Left renal pelvis (tissue), 4 donors: ENCODE measurements at regions not wholly inside any gene's neighbourhood (a gene's known extent, or its start where the extent isn't known, plus 50 kb on each side); places are given as distances from the start of the nearest gene placed in this dataset.
"Not testable (repeated sequence)": the region's sequence is repeated elsewhere in the genome, so short reads cannot be mapped to it uniquely, and the experiment has no call there.

Experiments
- DNase-seq, 4 donors: peaks; one replicate each; pipeline ENCODE4 v3.0.0-alpha.2; 2013; ENCODE audit warnings: low read depth in 4 of 4, low spot score in 3 of 4

DNA sequence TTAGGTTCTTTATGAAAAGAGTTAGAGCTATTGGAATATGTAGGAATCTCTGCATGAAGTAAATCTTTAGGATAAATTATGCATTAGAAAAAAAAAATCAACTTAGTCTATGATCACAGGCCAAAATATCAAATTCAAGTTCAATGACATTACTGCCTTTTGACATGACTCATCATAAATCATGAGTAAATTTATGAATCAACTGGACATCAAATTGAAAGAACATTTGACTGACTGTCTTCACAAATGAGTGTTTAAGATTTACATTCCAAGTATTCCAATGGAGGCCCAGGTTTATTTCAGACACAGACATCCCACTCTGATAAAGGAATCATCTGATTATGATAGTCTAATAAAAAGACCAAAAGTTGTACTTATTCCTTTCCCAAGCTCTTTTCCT is 192.8 kb upstream of the TTC14 start:
- no peak for DNase-seq

DNA sequence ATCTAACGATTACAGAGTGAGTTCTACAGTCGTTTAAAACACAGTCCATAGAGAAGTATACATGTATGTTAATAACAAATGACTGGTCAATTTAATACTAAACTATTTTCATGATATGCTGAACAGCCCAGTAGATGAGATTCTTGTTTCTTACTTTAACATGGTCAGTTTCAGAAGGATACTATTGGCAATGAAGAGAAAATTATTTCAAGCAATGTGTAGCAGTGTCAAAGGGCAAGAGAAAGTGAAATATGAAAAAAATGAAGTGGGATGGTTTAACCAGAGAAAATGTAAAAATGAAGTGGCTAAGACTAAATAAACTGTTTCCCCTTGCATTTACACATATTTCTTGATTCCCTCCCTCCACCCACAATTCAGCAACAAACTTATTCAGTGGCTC is 192.1 kb upstream of the TTC14 start:
- DNase-seq = no peak

- no peak for DNase-seq
Measured at GRCh38 chr3:180414157-180414556, 187.8 kb upstream of the TTC14 start.

DNA sequence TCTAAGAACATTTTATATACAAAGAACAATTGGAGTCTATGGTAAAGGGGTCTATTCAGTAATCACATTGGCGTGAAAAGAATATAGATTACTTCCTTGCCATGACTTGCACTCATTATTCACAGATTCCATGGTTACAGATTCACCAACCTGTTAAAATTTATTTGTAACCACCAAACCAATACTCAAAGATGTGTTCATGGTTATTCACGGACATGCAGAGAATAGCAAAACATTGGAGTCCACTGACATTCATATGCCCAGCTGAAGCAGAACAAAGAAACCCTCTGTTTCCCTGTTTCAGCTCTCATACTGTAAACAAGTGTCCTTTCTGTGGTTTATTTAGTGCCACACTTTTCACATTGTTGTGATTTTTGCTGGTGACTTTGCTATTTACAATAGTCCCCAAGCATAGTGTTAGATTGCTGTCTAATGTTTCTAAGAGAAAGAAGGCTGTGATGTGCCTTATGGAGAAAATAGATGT is 185.8 kb upstream of the TTC14 start:
- no peak for DNase-seq

DNA sequence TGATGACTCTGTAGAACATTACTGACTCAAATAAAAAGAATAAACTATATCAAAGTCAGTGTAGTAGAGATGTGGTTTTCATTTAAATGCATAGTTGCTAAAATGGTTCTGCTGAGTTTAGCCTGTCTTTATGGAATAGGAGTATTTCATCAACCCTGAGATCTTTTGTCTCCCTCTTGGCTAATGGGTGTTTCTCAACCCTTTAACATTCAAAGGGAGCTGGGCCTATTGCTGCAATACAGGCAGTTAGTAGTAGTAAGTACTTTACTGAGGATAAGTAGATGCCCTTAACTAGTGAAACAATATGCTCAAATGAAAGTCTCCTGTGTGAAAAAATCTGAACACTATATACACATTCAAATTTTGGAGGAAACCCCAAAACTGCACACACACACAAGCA is 184.7 kb upstream of the TTC14 start:
- DNase-seq = no peak

- no peak for DNase-seq
Measured at GRCh38 chr3:180420016-180420415, 181.9 kb upstream of the TTC14 start.

GRCh38 chr3:180420804-180421203 is 181.2 kb upstream of the TTC14 start:
- DNase-seq = no peak

DNA sequence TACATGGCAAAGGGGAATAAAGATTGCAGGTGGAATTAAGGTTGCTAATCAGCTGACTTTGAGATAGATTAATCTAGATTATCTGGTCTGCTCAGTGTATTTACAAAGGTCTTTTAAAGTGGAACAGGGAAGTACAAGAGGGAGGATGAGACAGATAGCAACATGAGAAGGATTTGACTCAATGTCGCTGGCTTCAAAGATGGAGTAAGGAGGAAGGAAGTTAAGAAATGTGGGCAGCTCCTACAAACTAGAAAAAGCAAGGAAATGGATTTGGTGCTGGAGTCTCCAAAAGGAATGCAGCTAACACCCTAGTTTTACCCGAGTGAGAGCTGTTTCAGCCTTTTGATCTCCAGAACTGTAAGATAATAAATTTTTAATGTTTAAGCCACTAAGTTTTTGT is 180.7 kb upstream of the TTC14 start:
- DNase-seq = no peak

DNA sequence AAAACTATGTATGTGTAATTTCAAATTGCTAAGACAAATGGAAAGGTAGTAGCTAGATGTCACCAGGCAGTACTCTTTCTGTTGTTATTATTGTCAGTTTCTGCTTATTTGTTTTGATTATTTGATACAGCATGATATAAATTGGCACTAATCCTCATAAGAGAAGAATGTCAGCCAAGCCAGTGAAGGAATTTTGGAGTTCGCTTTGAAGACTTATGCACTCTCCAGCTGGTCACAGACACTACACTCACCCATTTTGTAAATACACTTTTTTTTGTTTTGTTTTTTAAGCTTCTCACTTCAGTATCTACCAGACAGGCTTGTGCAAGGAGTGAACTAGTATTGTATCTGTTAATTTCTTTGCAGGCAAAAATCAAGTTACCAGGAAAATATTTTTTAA is 180.2 kb upstream of the TTC14 start:
- DNase-seq = no peak

- DNase-seq = not testable (repeated sequence)
Measured at GRCh38 chr3:180424305-180424704, 177.7 kb upstream of the TTC14 start.

GRCh38 chr3:180430896-180431295 is 171.1 kb upstream of the TTC14 start:
- DNase-seq = no peak

GRCh38 chr3:180433152-180433551 is 168.8 kb upstream of the TTC14 start:
- no peak for DNase-seq

- DNase-seq = no peak
Measured at GRCh38 chr3:180447136-180447535, 154.8 kb upstream of the TTC14 start.

GRCh38 chr3:180448407-180448806 is 153.6 kb upstream of the TTC14 start:
- DNase-seq = not testable (repeated sequence)

DNA sequence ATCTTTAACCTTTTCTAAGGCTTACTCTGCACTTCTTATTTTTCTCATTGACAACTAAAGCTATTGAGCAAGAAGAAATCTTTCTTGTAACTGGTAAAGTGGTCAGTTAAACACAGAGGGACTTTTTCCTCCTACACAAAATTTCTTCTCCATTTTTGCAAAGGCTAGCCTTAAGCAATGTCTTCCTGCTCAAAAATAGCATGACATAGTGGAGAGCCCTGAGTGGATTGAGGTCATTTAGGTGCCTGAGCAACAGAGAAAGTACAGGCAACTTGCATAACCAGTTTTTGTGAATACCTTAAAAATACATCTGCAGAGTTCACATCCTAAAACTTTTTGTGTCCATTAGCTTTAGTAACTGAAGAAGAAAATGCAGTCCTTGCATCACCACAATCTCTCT is 144.7 kb upstream of the TTC14 start:
- no peak for DNase-seq

GRCh38 chr3:180466401-180467011 is 135.5 kb upstream of the TTC14 start:
- no peak for DNase-seq

- no peak for DNase-seq
Measured at GRCh38 chr3:180467177-180467576, 134.8 kb upstream of the TTC14 start.

GRCh38 chr3:180469149-180469548 is 132.8 kb upstream of the TTC14 start:
- no peak for DNase-seq

- DNase-seq = no peak
Measured at GRCh38 chr3:180478695-180479094, 123.3 kb upstream of the TTC14 start.

- DNase-seq = no peak
Measured at GRCh38 chr3:180492047-180492446, 109.9 kb upstream of the TTC14 start.

GRCh38 chr3:180496995-180497394 is 105.0 kb upstream of the TTC14 start:
- no peak for DNase-seq

GRCh38 chr3:180516368-180516767 is 85.6 kb upstream of the TTC14 start:
- no peak for DNase-seq

- no peak for DNase-seq
Measured at GRCh38 chr3:180523040-180523439, 78.9 kb upstream of the TTC14 start.
